ENCODE measurements at regions not wholly inside any gene's neighbourhood (a gene's known extent, or its start where the extent isn't known, plus 50 kb on each side); places are given as distances from the start of the nearest gene placed in this dataset.

- no peak for TF ChIP-seq CENPBD1 (CRISPR knock-in tag; IDR thresholded peaks at IDR 0.05; ENCODE audit: borderline replicate concordance, low read depth)
- TF ChIP-seq HIC2 (CRISPR knock-in tag; IDR thresholded peaks at IDR 0.05; ENCODE audit: low read depth) = no peak
- TF ChIP-seq MLXIP (CRISPR knock-in tag; IDR thresholded peaks at IDR 0.05; ENCODE audit: borderline replicate concordance) = no peak
Observed at GRCh38 chr6:101226677-101227135, 166.8 kb upstream of the GRIK2 start (continued).

GRCh38 chr6:101230866-101231265 is 162.6 kb upstream of the GRIK2 start:
- Histone ChIP-seq H2AFZ (ENCODE audit: low read length) (no peak overlapping the region), H3K9ac (ENCODE audit: insufficient read depth, low read depth, low read length) (no peak overlapping the region), H4K20me1 (ENCODE audit: insufficient read depth, low read length) (no peaks in the 10 kb centered on the region), H3K27ac (ENCODE audit: extremely low read length, insufficient read depth, low read length) (no peak overlapping the region), H3K79me2 (ENCODE audit: insufficient read depth, low read length) (no peaks in the 10 kb centered on the region), H3K9me3 (ENCODE audit: low read length) (no peaks in the 10 kb centered on the region), H3K4me3 (replicated peaks in 1 of 3; ENCODE audit: insufficient read depth in 1 of 3, low read depth in 2 of 3, low read length in 3 of 3) (no peak overlapping the region), H3K36me3 (replicated peaks in 1 of 2; ENCODE audit: control insufficient read depth in 1 of 2, insufficient read depth in 2 of 2, low read length in 2 of 2) (no peaks in the 10 kb centered on the region), H3K4me1 (ENCODE audit: insufficient read depth, low read length) (no peaks in the 10 kb centered on the region), H3K4me2 (ENCODE audit: low read depth, low read length) (no peak overlapping the region), H3K27me3 (ENCODE audit: control insufficient read depth in 1 of 2, insufficient read depth in 2 of 2, low read length in 2 of 2) (no peaks in the 10 kb centered on the region)
- no TSS peak for BruUV-seq (replicated peaks)
- in situ Hi-C loops (cut with HindIII; ENCODE audit: extremely low pct_ligation_motif_present, low pct_unique_long_range_greater_than_20kb) = no loop called here
- POLR2A ChIA-PET = no interaction called here
- FAIRE-seq (no peak), DNase-seq (ENCODE audit: low spot score) (no peak), ATAC-seq (no peak)
- intact Hi-C loops (cut with micrococcal nuclease; ENCODE audit: unreplicated experiment) = no loop called here
- TF ChIP-seq FOXA3 (CRISPR knock-in tag; IDR thresholded peaks at IDR 0.05) (no peak), GTF2F1 (IDR thresholded peaks at IDR 0.05; ENCODE audit: low read length) (no peak), MTF2 (CRISPR knock-in tag; IDR thresholded peaks at IDR 0.05; ENCODE audit: borderline replicate concordance) (no peak), ZNF430 (CRISPR knock-in tag; IDR thresholded peaks at IDR 0.05) (no peak)
- CTCF ChIA-PET (ENCODE audit: low intra/inter-chr PET ratio, low total read pairs) = no interaction called here
- WGBS (ENCODE audit: low lambda C conversion rate) = 22% methylated on average over 3 of the region's 5 CpGs
